A172 (cell line): ENCODE measurements at regions not wholly inside any gene's neighbourhood (a gene's known extent, or its start where the extent isn't known, plus 50 kb on each side); places are given as distances from the start of the nearest gene placed in this dataset.

Source experiments
- DNase-seq: peaks from one replicate; pipeline ENCODE4 v3.0.0-alpha.2; 2015; ENCODE audit warnings: low spot score

GRCh38 chr10:83871187-83872081 lies 267.9 kb upstream of the GHITM start:
- DNase-seq = peak; percentile 70

- no peak for DNase-seq
Observed at GRCh38 chr10:83880252-83880791, 259.0 kb upstream of the GHITM start.

- no peak for DNase-seq
Observed at GRCh38 chr10:83881661-83882060, 257.6 kb upstream of the GHITM start.

GRCh38 chr10:83886871-83887270 lies 252.4 kb upstream of the GHITM start:
- no peak for DNase-seq

- no peak for DNase-seq
Observed at GRCh38 chr10:83892737-83893136, 246.6 kb upstream of the GHITM start.

GRCh38 chr10:83896219-83896618 lies 243.1 kb upstream of the GHITM start:
- no peak for DNase-seq

- DNase-seq = no peak
Observed at GRCh38 chr10:83897626-83898025, 241.7 kb upstream of the GHITM start.

- DNase-seq = no peak
Observed at GRCh38 chr10:83908506-83908905, 230.8 kb upstream of the GHITM start.

GRCh38 chr10:83909001-83909400 lies 230.3 kb upstream of the GHITM start:
- no peak for DNase-seq

GRCh38 chr10:83915801-83916200 lies 223.5 kb upstream of the GHITM start:
- DNase-seq = no peak

- peak; percentile 51 for DNase-seq
Observed at GRCh38 chr10:83917537-83918506, 221.5 kb upstream of the GHITM start.

- no peak for DNase-seq
Observed at GRCh38 chr10:83919187-83919586, 220.1 kb upstream of the GHITM start.

GRCh38 chr10:83921984-83922860 lies 217.1 kb upstream of the GHITM start:
- no peak for DNase-seq

GRCh38 chr10:83925133-83925532 lies 214.2 kb upstream of the GHITM start:
- DNase-seq = no peak

- no peak for DNase-seq
Observed at GRCh38 chr10:83926606-83927005, 212.7 kb upstream of the GHITM start.

GRCh38 chr10:83927166-83927565 lies 212.1 kb upstream of the GHITM start:
- no peak for DNase-seq

GRCh38 chr10:83929399-83929798 lies 209.9 kb upstream of the GHITM start:
- no peak for DNase-seq

- DNase-seq = no peak
Observed at GRCh38 chr10:83931669-83932068, 207.6 kb upstream of the GHITM start.

GRCh38 chr10:83932245-83932644 lies 207.1 kb upstream of the GHITM start:
- no peak for DNase-seq

- no peak for DNase-seq
Observed at GRCh38 chr10:83934062-83934461, 205.2 kb upstream of the GHITM start.

GRCh38 chr10:83934641-83935338 lies 204.5 kb upstream of the GHITM start:
- DNase-seq = no peak
